ENCODE measurements at regions not wholly inside any gene's neighbourhood (a gene's known extent, or its start where the extent isn't known, plus 50 kb on each side); places are given as distances from the start of the nearest gene placed in this dataset.
"Not testable (repeated sequence)": the region's sequence is repeated elsewhere in the genome, so short reads cannot be mapped to it uniquely, and the experiment has no call there.

GRCh38 chr2:223494942-223495341, 107.2 kb downstream of the SCG2 start:
- Mint-ChIP-seq H3K9me3 (ENCODE audit: low read depth, unreplicated experiment) (peaks cover 4% of the 10 kb centered on the region), H3K27me3 (ENCODE audit: unreplicated experiment) (no peaks in the 10 kb centered on the region), H3K4me1 (ENCODE audit: low read depth, unreplicated experiment) (peaks cover 16% of the 10 kb centered on the region), H3K27ac (ENCODE audit: unreplicated experiment) (no peak overlapping the region), H3K36me3 (ENCODE audit: insufficient read depth, unreplicated experiment) (no peaks in the 10 kb centered on the region), H3K4me3 (ENCODE audit: low read depth, unreplicated experiment) (no peak overlapping the region)
- intact Hi-C loops (cut with micrococcal nuclease; ENCODE audit: unreplicated experiment) = no loop called here
- no TSS peak for BruUV-seq (replicated peaks)
- DNase-seq = no peak
- no peak for TF ChIP-seq CTCF (IDR thresholded peaks at IDR 0.05; ENCODE audit: unreplicated experiment)
- CTCF ChIA-PET = no interaction called here

GRCh38 chr2:223496853-223497252, 105.3 kb downstream of the SCG2 start:
- H3K27ac Mint-ChIP-seq (ENCODE audit: unreplicated experiment); CTCF ChIA-PET; H3K27me3 Mint-ChIP-seq (ENCODE audit: unreplicated experiment); intact Hi-C loops (cut with micrococcal nuclease; ENCODE audit: unreplicated experiment); H3K4me3 Mint-ChIP-seq (ENCODE audit: low read depth, unreplicated experiment); BruUV-seq (replicated peaks); H3K9me3 Mint-ChIP-seq (ENCODE audit: low read depth, unreplicated experiment); DNase-seq; H3K36me3 Mint-ChIP-seq (ENCODE audit: insufficient read depth, unreplicated experiment): not testable (repeated sequence)
- peaks cover 16% of the 10 kb centered on the region for H3K4me1 Mint-ChIP-seq (ENCODE audit: low read depth, unreplicated experiment)

GRCh38 chr2:223500709-223501108, 101.5 kb downstream of the SCG2 start:
- Mint-ChIP-seq H3K4me1 (ENCODE audit: low read depth, unreplicated experiment) (no peaks in the 10 kb centered on the region), H3K9me3 (ENCODE audit: low read depth, unreplicated experiment) (peaks cover 3% of the 10 kb centered on the region), H3K27ac (ENCODE audit: unreplicated experiment) (no peak overlapping the region), H3K27me3 (ENCODE audit: unreplicated experiment) (no peaks in the 10 kb centered on the region), H3K36me3 (ENCODE audit: insufficient read depth, unreplicated experiment) (no peaks in the 10 kb centered on the region), H3K4me3 (ENCODE audit: low read depth, unreplicated experiment) (no peak overlapping the region)
- intact Hi-C loops (cut with micrococcal nuclease; ENCODE audit: unreplicated experiment) = no loop called here
- DNase-seq = no peak
- no peak for TF ChIP-seq CTCF (IDR thresholded peaks at IDR 0.05; ENCODE audit: unreplicated experiment)
- CTCF ChIA-PET = no interaction called here
- BruUV-seq (replicated peaks) = no TSS peak

GRCh38 chr2:223501641-223502040, 100.5 kb downstream of the SCG2 start:
- no peak for TF ChIP-seq CTCF (IDR thresholded peaks at IDR 0.05; ENCODE audit: unreplicated experiment)
- BruUV-seq (replicated peaks) = no TSS peak
- H3K36me3 Mint-ChIP-seq (ENCODE audit: insufficient read depth, unreplicated experiment) = no peaks in the 10 kb centered on the region
- H3K27ac Mint-ChIP-seq (ENCODE audit: unreplicated experiment) = no peak overlapping the region
- DNase-seq = no peak
- H3K4me1 Mint-ChIP-seq (ENCODE audit: low read depth, unreplicated experiment) = no peaks in the 10 kb centered on the region
- no peaks in the 10 kb centered on the region for H3K27me3 Mint-ChIP-seq (ENCODE audit: unreplicated experiment)
- intact Hi-C loops (cut with micrococcal nuclease; ENCODE audit: unreplicated experiment) = no loop called here
- peaks cover 3% of the 10 kb centered on the region for H3K9me3 Mint-ChIP-seq (ENCODE audit: low read depth, unreplicated experiment)
- CTCF ChIA-PET = no interaction called here
- no peak overlapping the region for H3K4me3 Mint-ChIP-seq (ENCODE audit: low read depth, unreplicated experiment)

- Mint-ChIP-seq H3K27me3 (ENCODE audit: unreplicated experiment) (no peaks in the 10 kb centered on the region), H3K36me3 (ENCODE audit: insufficient read depth, unreplicated experiment) (no peaks in the 10 kb centered on the region), H3K9me3 (ENCODE audit: low read depth, unreplicated experiment) (peaks cover 3% of the 10 kb centered on the region), H3K4me1 (ENCODE audit: low read depth, unreplicated experiment) (no peaks in the 10 kb centered on the region), H3K4me3 (ENCODE audit: low read depth, unreplicated experiment) (no peak overlapping the region), H3K27ac (ENCODE audit: unreplicated experiment) (no peak overlapping the region)
- intact Hi-C loops (cut with micrococcal nuclease; ENCODE audit: unreplicated experiment) = no loop called here
- BruUV-seq (replicated peaks) = no TSS peak
- no peak for TF ChIP-seq CTCF (IDR thresholded peaks at IDR 0.05; ENCODE audit: unreplicated experiment)
- CTCF ChIA-PET = no interaction called here
- DNase-seq = no peak
These were observed 98.4 kb downstream of the SCG2 start for GRCh38 chr2:223503746-223504145.
